Fibroblast of skin of right quadriceps (primary cell): ENCODE measurements at regions not wholly inside any gene's neighbourhood (a gene's known extent, or its start where the extent isn't known, plus 50 kb on each side); places are given as distances from the start of the nearest gene placed in this dataset.
"Not testable (repeated sequence)": the region's sequence is repeated elsewhere in the genome, so short reads cannot be mapped to it uniquely, and the experiment has no call there.

Experiments
- DNase-seq: peaks from one replicate; pipeline ENCODE4 v3.0.0-alpha.2; 2013

DNA sequence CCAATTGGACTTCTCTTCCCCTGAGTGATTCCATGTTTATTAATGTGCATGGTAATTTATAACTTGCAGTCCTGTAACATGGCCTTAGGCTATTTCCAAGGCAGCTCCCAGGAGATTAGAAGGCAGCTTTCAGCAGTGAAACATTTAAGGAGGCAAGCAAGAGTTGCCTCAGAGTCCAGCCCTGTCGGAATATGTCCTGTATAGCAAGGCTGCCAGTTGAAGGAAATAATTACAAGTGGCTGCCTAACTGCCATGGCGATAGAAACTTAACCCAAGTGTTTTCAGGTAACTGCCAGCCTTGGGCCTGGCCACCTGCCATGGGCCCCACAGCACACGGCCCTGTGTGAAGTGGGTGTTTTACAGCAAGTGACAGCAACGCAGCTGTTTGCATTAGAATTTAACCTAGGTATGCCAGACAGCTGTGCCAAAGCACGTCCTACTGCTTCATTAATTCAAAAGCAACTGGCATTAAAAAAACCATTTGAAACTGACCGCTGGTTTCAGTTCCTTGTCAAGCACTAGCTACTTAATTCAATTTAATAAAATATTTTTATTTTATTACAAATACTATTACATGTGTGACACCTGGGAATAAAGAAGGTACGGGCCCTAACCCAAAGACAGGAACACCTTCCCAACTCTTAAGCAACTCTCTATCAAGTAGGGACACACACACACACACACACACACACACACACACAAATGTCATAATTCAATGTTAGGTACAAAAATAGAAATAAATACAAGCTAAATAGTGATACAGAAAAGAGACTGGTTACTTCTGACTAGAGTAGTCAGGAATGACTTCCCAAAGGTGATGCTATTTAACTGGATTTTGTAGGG, 151.8 kb upstream of the HEY2 start:
- DNase-seq: no peak

- peak; percentile 52 for DNase-seq
These were observed 151.0 kb upstream of the HEY2 start for GRCh38 chr6:125598422-125598821.

DNA sequence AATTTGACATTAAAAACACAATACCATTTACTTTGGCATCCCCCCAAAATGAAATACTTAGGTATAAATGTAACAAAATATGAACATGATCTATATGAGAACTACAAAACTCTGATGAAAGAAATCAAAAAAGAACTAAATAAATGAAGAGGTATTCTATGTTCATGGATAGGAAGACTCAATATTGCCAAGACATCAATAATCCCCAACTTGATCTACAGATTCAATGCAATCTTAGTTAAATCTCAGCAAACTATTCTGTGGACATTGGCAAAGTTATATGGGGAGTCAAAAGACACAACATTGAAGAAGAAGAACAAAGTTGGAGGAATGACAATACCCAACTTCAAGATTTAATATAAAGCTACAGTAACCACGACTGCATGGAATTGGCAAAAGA, 145.2 kb upstream of the HEY2 start:
- DNase-seq: no peak

DNA sequence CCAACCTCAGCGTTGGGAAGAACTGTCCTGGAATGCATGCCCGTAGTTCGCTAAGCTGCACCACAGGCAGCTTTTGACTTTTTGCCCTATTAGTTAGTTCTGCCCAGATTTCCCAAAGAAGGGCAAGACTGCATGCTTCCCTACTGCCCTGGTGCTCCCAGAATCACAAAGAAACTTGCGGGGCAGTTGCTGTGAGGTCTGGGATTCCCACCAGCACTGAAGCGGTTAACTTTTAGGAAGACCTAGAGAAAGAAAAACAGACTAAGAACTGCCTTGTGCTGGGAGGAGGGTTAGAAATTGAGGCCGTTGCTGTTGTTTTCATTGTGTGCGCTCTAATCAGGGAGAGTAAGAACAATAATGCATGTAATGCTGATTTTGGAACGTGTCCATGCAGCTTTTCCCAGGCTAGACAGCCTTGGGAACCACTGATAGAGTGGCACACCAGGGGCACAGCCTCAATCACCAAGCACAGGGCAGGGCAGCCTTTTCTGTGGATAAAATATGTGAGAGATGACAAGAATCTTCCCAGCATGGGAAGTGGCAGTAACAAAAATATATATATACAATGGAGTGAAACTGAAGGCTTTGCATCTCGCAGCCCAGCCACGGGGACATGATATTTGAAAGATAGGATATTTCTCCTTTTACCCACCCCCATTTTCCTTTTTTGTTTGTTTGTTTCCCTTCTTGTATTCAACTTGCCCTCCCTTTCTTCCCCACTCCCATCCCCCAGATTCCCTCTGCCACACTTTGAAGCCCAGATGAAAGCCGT, 137.7 kb upstream of the HEY2 start:
- DNase-seq: peak; percentile 3

DNA sequence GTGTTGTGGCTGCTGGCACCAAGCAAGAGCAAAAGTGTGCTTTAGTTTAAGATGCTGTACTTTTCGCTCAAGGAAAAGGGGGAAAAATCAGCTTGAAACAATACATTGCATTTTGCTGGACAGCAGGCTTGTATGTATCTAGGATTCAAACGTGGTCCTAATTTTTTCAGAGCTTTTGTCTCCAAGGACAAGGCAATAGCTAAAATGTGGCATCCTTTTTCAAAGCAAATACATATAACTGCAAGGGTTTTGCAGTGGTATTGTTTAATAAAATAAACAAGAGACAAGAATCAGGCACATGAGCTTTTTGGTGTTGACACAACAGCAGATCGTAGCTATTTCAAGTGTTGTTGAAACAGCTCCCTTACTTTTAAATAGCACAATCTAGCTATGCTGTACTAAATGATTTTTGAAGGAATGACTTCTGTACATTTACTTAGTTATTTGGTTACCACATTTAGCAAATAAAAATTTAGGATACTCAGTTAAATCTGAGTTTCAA, 137.0 kb upstream of the HEY2 start:
- no peak for DNase-seq

GRCh38 chr6:125618629-125619028, 130.8 kb upstream of the HEY2 start:
- no peak for DNase-seq

GRCh38 chr6:125623085-125623484, 126.3 kb upstream of the HEY2 start:
- no peak for DNase-seq

DNA sequence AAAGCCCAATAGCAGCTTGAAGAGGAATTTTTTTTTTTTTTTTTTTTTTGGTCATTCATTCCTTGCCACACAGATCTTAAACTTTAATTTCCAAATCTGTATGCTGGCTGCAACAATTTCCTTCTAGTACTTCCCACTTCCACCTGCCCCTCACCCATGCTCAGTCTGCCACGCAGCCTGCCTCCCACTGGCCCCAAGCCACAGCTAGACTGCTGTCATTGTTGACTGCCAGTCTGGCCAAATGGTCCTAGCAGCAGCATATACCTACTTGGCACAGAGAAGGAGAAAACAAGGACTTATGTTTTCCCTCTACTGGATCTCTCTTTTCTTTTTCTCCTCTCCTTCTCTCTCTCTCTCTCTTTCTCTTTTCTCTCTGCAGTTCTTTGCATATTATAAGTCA, 118.3 kb upstream of the HEY2 start:
- no peak for DNase-seq

DNA sequence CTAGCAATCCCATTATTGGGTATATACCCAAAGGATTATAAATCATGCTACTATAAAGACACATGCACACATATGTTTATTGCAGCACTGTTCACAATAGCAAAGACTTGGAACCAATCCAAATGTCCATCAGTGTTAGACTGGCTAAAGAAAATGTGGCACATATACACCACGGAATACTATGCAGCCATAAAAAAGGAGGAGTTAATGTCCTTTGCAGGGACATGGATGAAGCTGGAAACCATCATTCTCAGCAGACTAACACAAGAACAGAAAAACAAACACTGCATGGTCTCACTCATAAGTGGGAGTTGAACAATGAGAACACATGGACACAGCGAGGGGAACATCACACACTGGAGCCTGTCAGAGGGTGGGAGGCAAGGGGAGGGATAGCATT, 113.4 kb upstream of the HEY2 start:
- DNase-seq: not testable (repeated sequence)

- DNase-seq: no peak
These were observed 112.8 kb upstream of the HEY2 start for GRCh38 chr6:125636671-125637070.

- DNase-seq: no peak
These were observed 112.2 kb upstream of the HEY2 start for GRCh38 chr6:125637207-125637606.

GRCh38 chr6:125639466-125640020, 109.9 kb upstream of the HEY2 start:
- DNase-seq: no peak

- DNase-seq: no peak
These were observed 108.8 kb upstream of the HEY2 start for GRCh38 chr6:125640441-125641150.

GRCh38 chr6:125643967-125644661, 105.3 kb upstream of the HEY2 start:
- DNase-seq: not testable (repeated sequence)

DNA sequence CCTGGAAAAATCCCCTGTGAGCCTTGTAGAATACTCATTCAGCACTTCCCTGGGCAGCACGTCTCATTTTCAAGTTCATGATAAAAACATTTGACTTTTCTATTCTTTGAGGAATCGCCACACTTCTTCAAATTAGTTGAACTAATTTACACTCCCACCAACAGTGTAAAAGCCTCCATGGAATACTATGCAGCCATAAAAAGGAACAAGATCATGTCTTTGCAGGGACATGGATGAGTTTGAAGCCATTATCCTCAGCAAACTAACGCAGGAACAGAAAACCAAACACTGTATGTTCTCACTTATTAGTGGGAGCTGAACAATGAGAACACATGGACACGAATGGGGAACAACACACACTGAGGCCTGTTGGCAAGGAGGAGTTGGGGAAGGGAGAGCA, 102.0 kb upstream of the HEY2 start:
- DNase-seq: no peak

DNA sequence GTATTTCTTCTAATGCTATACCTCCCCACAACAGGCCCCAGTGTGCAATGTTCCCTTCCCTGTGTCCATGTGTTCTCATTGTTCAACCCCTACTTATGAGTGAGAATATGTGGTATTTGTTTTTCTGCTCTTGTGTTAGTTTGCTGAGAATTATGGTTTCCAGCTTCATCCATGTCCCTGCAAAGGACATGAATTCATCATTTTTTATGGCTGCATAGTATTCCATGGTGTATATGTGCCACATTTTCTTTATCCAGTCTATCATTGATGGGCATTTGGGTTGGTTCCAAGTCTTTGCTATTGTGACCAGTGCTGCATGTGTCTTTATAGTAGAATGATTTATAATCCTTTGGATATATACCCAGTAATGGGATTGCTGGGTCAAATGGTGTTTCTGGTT, 95.7 kb upstream of the HEY2 start:
- DNase-seq: not testable (repeated sequence)

GRCh38 chr6:125655511-125655910, 93.9 kb upstream of the HEY2 start:
- no peak for DNase-seq

DNA sequence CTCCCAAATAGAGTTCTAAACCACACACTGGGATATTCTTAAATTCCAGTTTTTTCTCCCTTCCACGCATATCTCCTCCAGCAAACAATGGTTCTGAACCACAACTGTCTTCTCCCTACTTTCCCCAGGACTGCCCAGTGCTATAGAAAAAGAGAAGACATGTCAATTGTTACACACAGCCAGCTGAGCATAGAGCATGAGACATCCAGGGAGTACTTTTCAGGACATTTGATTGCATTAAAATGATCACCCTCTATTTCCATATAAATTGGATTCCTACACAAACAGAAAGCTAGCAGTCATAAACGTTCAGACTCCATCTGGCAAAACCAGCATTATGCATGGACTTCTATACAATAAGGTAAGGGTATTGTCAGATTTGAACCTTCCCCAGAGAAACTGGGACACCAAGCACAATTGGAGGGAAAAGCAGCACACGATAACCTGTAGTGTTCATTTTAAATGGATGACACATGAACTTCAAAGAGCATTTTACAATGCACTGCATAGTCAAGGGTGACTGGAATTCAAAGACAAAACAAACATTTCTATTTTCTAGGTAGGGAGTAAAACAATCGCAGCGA, 93.1 kb upstream of the HEY2 start:
- no peak for DNase-seq

DNA sequence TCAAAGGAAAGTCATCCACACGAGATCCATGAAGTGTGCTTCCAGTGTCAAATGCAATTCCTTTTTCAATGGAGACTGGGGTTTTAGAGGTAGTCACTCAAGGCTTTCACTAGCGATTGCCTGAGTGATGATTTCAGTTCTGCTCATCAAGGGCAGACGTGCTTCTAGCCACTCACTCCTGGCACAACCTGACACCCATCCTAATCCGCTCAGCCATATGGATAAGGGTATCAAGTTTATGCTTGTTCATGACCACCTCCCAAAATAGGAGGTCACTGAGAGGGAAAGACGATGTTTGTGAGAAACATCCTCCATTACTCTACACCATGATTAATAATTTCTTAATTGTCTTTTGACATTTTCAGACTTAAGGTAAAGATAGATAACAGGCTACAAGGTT, 91.3 kb upstream of the HEY2 start:
- DNase-seq: no peak

GRCh38 chr6:125658759-125659431, 90.5 kb upstream of the HEY2 start:
- DNase-seq: peak; percentile 7

GRCh38 chr6:125659887-125660286, 89.5 kb upstream of the HEY2 start:
- no peak for DNase-seq
